NCI-H1105 treated with DMSO at 0.1 percent for 48 hours (cell line): ENCODE measurements at regions not wholly inside any gene's neighbourhood (a gene's known extent, or its start where the extent isn't known, plus 50 kb on each side); places are given as distances from the start of the nearest gene placed in this dataset.
A peak's percentile ranks its signal among the peaks of the same experiment; 100 is the strongest.
"Not testable (repeated sequence)": the region's sequence is repeated elsewhere in the genome, so short reads cannot be mapped to it uniquely, and the experiment has no call there.

Experiments
- DNase-seq: peaks from one replicate; lab custom pipeline; 2025; lab: John Stamatoyannopoulos, UW

DNA sequence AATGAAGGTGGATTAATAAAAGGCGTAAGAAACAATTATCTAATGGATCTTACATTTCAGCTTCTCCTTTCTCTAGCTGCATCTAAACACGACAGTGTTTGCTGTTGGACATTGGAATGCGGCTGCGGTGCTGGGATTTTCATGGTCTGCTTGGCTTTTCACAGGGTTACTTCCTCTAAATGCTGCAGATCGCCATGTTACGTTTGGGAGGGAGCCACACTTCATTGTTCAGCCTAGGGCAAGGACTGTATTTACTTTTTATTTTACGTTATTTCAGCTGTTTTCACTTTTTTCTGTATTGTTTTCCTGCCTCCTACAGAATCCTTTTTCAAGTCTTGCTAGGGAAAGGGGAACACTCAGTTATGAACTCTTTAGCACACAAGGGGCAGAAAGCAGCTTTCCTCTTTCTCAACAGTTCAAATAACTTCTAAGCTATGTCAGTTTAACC lies 97.9 kb upstream of the MTHFD1L start:
- DNase-seq, result no peak

DNA sequence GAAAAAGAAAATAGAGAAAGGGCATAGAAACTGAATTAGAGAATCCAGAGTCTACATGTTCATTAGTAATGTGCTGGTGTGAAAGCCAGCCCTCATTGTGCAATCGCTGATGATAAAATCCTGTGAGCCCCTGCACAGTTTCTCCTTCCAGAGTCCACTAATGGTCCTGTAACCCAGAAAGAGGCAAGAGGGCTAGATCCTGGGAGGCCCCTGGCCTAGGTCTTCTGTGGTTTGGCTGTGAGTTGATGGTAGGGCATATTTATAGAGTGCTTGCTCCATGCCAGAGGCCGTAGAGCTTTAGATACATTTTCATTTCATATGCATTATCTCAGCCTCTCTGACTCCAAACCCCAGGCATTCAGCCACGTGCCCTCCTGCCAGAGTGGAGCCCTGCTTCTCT lies 94.9 kb upstream of the MTHFD1L start:
- no peak for DNase-seq

GRCh38 chr6:150773969-150774368 lies 91.5 kb upstream of the MTHFD1L start:
- DNase-seq, result no peak

GRCh38 chr6:150775415-150776203 lies 89.9 kb upstream of the MTHFD1L start:
- no peak for DNase-seq

GRCh38 chr6:150777736-150778135 lies 87.8 kb upstream of the MTHFD1L start:
- no peak for DNase-seq

- DNase-seq, result no peak
Measured at GRCh38 chr6:150783813-150784212, 81.7 kb upstream of the MTHFD1L start.

- no peak for DNase-seq
Measured at GRCh38 chr6:150787429-150787828, 78.1 kb upstream of the MTHFD1L start.

DNA sequence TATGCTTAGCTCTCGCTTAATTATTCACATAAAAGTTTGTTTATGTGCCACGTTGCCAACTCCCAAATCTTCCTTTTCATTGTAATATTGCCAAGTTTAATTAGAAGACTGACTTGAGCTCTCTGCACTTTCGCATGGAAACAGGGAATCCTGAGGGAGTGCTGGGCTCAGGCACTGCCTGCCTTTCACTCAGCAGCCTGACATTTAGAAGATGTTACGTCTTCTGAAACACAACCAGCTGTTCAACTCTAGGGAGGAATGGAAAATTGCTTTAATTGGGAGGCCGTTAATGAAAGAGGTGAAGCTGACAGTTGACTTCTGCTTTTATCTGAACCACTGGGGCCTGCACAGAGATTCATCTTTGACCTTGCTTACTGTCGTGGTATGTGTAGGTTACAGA lies 77.4 kb upstream of the MTHFD1L start:
- DNase-seq, result peak; percentile 8

GRCh38 chr6:150789906-150790305 lies 75.6 kb upstream of the MTHFD1L start:
- not testable (repeated sequence) for DNase-seq

GRCh38 chr6:150791717-150792116 lies 73.8 kb upstream of the MTHFD1L start:
- DNase-seq, result no peak

DNA sequence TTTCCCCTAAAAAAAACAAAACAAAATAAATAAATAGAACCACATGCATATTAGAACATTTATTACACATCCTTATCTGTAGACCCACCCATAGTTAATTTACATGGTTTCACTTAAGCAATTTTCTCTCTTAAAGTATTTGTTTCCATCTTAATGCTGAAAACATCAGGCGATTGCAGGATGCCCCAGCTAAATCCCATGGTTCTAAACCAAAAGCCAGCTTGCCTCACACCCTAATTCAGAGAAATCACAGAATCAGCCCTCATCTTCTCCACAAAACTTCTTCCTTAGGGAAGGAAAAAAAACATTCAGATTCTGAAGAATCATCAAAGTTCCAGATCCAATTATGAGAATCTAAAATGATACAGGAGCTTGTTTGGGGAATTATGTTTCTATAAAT lies 67.6 kb upstream of the MTHFD1L start:
- no peak for DNase-seq

- DNase-seq, result no peak
Measured at GRCh38 chr6:150799276-150799805, 66.2 kb upstream of the MTHFD1L start.

- DNase-seq, result no peak
Measured at GRCh38 chr6:150800674-150801314, 64.7 kb upstream of the MTHFD1L start.

GRCh38 chr6:150806790-150807189 lies 58.7 kb upstream of the MTHFD1L start:
- DNase-seq, result no peak

DNA sequence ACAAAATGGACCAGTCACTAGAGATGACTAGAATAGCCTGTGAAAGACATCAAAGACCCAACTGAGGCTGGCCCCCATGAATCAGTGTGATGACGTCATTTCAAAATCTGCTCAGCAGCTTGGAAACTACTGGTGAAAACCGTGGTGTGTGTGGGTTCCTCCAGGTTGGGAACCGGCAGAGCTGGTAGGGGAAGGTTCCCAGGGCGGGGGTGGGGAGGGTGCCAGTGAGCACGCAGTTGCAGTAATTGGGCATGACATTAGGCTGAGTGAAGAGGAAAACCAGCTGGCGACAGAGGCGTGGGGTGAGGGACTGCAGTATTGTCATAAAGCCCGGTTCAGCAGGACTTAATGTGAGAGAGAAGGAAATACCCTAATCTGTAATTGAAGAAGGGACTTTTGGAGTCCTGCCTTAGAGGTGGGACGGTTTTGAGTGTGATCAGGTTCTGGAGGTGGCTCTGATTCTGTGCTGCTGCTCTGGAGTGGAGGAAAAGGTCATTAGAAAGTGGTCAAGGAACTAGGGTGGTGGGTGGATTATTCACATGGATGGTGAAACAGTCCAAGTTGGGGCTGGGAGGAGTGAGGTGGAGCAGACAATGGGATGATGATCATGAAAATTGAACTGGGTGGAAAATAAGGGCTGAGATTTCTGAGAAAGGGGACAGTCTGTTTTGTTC lies 52.0 kb upstream of the MTHFD1L start:
- no peak for DNase-seq

GRCh38 chr6:150813993-150814359 lies 51.5 kb upstream of the MTHFD1L start:
- DNase-seq, result no peak
